ENCODE measurements at regions not wholly inside any gene's neighbourhood (a gene's known extent, or its start where the extent isn't known, plus 50 kb on each side); places are given as distances from the start of the nearest gene placed in this dataset.

GRCh38 chr16:61465285-61465684 lies 571.0 kb downstream of the CDH8 start:
- TF ChIP-seq HDAC2 (CRISPR knock-in tag; IDR thresholded peaks at IDR 0.05) (no peak), ZFP1 (CRISPR knock-in tag; IDR thresholded peaks at IDR 0.05) (no peak)

All from HepG2 (cell line).